Dedifferentiated amniotic fluid mesenchymal stem cell (primary cell): ENCODE measurements at regions not wholly inside any gene's neighbourhood (a gene's known extent, or its start where the extent isn't known, plus 50 kb on each side); places are given as distances from the start of the nearest gene placed in this dataset.
"Not testable (repeated sequence)": the region's sequence is repeated elsewhere in the genome, so short reads cannot be mapped to it uniquely, and the experiment has no call there.

Source experiments
- DNase-seq: peaks from one replicate; pipeline ENCODE4 v3.0.0-alpha.2; 2016; ENCODE audit errors: extremely low spot score

DNA sequence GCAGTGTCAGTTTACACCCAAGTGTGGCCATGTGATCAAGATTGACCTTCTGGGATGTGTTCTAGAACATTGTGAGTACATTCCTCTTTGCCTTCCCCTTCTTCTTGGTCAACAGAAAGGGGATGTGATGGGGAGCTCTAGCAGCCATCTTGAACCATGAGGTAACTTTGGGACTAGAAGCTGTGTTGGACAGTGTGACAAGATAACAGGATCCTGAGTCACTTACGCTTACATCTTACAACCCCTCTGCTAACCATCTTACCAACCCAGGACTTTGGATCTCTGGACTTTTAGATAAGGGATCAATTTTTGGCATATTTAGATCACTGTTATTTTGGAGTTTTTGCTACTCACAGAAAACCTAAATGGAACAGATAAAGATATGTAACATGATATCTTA, 625.6 kb downstream of the BCOR start:
- DNase-seq = no peak

DNA sequence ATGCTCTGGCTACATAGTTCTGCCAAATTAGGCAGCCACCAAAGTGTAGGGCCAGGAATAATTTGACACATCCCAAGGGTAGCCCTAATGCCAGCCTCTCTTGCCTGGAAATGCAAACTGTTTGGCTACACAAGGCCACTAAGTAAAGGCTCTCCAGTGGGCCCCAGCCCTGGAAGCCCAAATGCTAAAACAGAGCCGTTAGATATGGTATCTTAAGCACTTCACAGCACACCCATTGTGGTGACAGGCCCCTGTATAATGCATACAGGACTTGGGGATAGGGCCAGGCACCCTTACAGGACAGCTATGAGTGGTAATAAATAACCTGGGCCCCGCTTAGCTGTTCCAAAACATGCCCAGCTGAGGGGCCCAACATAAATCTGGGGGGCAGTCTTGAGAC, 623.9 kb downstream of the BCOR start:
- DNase-seq = no peak

DNA sequence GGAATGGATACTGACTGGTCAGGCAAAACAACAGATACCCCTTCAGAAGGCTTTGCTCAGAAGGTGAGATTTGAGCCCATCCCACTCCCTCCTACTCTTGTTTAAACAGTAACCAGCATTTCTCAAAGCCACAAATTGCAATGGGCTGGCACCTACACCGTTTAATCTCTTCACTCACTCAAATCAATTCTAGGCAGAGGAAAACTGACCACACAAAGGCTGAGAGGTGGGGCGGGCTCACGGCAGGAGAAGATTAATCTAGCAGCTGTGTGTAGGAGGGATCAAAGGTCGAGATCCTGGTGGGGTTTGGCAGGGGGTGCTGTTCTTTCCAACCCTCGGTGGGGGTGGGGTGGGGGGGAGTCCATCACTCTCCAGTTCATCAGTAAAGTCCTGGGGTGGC, 622.4 kb downstream of the BCOR start:
- DNase-seq = no peak

DNA sequence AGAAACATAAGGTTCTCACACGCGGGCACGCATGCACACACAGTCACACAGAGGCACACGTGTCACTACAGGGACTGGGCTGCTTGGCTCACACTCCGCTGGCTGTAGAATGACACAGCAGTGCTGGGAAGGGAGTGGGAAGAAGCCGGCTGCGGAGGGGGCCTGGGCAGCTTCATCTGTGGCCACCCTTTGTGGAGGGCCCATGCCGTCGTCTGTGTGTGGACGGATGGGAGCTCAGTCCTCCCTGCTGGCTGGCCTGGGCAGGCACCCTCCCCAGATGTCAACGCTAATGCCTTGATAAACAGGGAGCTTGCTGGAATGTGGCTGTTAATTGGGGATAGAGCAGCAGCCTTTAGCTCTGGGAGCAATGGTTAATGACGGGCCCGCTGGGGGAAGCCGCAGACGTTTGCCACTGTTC, 621.1 kb downstream of the BCOR start:
- no peak for DNase-seq

DNA sequence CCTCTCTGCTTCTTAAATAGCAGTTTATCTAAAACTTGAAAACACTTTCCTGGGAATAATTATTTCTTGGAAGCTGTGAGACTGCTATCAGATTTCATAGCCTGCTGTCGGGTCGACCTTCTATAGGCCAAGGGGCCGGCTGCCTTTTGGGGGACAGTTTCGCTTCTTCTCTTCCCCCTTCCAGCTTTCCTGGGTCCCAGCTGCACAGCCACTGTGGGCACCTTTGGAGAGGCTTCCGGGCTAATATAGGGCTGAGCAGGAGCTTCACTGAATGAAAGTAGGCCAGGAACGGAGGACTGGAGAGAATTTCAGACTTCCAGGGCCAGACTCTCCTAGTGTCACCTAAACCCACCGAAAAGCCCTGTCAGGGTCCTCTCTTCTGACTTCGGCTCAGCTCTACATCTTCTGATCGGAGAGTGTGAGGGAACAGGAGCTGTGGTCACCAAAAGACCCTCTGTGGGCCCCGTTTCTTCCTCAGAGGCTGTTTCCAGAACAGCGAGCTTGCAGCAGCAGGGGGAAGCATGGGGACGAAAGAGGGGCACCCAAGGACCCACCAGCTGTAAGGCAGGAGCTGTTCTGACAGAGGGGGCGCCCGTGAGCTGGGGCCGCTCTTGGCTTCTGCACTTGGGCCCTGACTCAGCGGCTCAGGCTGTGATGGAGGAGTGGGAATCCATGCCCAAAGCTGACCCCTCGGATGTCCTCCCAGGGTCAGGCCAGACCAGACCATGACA, 620.6 kb downstream of the BCOR start:
- no peak for DNase-seq

DNA sequence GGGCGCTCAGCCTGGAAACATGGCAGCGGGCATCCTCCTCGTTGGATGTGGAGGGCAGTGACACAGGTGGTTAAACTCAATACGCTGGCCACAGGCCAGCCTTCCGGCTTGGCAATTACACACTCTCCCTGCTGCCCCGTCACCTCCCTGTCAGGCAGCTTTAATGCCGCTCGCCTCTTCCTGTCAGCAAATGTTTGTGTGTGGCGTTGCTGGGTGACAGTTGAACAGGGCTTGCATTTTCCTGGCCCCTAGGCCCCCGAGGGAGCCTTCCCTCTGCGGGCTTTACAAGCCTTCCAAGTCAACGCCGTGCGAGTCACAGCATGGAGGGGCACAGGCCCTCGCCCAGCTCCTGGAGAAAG, 620.0 kb downstream of the BCOR start:
- DNase-seq = no peak

DNA sequence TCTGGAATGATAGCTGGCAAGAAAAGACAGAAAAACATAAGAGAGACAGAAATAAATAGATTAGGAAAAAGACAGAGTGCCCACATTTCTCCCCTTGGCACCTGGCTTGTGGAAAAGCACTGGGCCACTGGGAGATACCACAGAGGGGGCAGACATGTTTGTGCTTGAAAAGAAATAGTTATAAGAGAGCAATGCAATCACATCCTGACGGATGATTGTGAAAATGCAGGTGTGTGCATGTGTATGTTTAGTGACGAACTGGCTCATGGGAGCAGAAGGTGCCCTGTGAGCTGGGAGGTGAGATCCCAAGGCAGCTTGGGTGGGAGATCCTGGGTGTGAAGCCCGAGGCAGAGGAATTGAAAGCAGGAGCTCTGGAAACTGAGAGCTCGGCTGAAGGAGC, 617.9 kb downstream of the BCOR start:
- no peak for DNase-seq

DNA sequence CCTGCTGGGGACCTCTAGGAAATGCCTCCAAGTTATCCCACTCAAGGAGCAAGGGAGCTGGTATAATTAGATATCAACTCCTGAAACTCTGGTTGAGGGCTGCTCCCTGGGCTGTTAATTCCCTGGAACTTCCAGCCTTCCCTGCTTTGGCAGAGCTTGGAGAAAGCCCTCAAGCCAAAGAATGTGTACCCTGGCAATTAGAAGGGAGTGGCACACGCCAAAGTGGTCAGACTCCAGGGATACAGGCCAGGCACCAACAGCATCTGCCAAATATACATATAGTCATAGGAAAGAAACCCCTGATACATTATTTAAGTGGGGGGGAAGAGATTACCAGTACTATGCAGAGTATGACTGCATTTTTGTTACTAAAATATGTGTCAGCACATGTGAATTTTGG, 616.8 kb downstream of the BCOR start:
- no peak for DNase-seq

DNA sequence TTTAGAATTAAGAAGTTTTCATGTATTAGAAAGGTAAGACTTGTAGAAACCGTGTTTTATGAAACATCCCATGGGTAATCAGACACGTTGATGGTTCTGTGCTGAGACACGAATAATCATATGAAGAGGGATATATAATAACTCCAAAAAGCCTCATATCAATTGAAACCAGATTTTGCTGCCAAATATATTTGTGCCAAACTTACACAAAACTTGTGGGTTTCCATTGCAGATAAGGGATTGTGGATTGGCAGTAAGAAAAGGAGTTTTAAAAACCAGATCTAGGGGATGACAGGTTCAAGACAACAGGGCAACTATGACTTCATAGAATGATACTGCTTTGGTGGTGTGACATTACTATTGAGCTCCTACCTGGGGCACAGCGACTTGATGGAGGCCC, 616.1 kb downstream of the BCOR start:
- no peak for DNase-seq

DNA sequence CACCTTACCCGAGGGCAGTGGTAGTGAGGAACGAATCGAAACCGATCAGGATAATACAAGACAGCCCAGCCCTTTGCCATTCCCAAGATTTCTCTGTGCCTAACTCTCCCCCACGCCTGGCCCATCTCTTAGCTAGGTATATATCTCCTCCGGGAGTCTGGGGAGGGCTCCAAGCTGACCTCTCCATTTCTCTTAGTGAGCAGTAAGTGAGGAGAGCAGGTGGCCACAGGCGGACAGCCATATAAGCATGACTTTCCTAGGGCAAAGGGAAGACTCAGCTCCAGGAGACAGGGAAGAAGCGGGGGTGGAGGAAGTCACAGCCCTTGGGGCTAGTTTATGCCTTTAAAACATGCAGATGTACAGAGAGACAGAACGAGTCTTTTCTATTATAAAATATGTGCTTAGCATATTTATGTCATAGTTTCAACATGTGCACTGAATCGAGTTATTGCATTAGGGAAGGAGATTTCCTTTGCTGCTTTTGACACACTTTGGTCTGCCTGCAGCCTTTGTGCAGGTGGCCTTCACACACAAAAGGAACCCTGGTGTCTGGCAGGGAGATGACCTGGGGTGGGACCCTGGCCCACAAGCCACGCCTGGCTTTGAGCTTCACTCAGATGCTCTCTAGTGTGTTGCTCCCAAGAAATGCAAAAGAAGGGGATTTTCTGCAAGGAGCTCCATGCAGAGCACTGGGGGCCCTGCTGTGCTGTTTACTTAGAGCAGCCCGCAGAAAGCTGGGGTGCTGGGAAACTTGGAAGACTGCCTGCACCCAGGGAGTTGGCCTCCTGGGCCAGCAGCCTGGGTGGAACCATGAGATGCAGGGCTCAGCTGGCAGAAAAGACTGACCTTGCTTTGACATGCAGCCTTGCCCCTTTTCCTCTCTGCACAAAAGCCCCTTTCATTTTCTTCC, 613.3 kb downstream of the BCOR start:
- no peak for DNase-seq

DNA sequence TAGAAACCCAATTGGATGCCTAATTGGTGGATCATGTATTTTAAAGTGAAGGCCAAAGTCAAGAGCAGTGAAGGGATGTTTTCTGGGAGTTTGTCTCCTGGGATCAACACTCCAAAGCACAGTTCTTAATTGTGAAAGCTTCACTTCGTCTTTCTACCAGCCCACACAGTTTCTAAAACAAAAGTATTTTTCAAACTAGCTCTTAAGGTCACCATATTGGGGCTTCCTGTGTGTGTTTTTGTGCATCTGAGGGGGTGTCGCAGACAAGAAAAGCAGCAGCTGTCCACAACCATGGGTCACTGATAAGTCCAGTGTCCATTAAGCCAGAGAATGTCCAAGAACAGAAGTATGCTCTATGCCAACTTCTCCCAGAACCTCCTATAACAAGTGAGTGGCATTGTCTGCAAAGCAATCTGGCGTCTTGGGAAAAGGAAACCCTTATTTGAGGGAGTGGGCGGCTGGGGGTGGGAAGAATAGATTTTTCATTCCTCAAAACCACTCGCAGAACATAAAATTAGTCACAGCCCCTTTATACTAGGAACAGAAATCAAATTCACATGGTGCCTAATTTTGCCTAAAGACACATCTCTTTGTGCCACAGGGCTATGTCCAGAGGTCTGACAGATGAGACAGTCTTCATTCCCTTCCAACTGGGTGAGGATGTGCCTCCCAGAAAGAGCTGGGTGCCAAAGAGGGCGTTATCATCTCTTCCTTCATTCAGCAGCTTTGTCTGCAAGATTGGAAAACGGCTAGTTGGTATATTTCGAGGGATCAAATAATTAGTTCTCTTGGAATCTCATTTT, 610.4 kb downstream of the BCOR start:
- DNase-seq = no peak

DNA sequence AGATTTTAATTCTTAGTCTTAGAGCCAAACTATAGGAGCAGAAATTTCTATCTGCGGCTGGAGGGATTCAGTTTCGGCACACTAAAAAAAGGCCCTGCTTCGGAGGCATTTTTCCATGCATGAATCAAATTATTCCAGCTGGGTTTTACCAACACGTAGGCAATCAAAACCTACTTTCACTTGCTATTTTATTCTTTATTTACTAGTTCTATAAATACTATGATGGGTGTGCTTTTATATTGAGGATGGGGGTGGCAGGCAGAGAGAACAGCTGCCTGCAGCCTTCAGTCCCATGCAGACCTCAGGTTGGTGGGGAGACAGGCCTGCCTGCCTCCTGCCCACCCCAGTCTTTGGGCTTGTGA, 609.8 kb downstream of the BCOR start:
- DNase-seq = no peak

DNA sequence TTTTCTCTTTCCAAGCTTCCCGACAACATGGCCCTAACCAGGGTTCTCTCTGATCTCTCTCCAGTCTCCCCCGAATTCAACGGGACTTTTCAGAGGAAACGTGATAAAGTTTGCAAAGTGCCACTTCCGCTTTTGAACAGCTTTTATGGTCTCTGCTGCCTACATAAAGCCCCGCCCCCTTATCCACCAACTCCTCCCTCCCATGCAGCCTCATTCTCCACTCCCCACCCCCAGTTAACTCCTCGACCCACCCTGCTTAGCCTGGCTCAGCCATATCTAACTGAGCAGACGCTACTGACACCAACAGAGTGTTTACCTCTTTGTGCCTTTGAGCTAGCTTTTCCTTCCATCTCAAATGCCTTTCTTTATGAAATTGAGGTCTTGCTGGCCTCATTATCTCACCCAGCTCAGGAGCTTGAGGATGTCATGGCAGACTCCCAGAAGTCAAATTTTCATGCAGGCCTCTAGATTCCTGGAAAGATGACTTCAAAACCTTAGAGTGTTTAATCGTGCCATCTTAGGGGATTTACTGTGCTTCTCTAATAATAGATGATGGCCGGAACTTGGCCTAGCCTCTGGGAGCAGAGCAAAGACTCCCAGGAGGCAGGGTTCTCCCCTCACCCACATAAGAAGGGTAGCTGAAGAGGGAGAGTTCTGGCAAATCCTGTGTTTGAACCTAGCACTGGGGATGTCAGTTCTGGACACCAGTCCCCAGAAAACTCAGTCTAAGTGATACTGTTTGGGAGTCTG, 606.0 kb downstream of the BCOR start:
- no peak for DNase-seq

DNA sequence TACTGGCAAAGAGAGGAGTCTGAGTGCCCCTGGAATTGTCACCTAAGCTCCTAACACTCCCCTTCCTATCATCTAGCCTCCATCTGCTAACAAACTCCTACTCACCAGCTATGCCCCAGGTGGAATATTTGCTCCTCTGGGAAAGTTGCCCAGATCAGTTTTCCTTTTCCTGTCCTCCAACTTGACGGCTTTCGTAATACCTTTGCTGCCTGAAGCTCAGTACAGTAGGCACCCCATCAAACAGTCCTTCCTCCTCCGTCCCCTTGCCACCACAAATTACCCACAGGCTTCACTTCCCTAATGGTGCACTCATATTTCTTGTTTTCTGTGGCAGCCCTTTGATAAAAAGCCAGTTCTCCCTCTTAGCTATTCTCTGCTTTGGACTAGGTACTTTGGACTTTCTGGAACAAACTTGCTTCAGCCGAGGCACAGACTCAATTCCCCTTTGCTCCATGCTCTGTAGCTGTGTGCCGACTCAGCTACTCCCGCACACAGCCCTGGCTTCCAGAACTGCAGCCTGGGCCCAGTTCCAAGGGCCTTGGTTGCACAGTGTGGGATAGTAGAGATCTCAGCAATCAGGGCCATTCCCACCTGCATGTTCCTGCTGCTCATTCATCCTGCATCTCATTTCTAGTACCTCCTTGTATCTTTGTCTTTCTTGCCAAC, 605.1 kb downstream of the BCOR start:
- no peak for DNase-seq

DNA sequence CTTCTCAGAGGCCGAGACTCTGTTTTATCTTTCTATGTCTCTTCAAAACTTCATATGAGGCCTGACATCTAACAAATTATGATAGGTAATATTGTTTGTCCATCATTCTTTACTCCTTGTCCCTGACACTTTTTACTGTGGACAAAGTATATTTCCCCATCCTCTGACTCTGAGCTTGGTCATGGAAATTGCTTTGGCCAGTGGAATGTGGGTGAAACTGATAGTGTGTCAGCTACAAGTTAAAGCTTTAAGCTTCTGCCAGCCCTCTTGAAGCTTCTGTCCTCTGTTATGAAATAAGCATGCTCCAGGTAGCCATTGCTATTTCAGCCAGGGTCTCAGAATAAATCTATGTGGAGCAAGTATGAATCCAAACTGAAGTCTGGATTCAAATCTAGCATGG, 604.6 kb downstream of the BCOR start:
- no peak for DNase-seq

DNA sequence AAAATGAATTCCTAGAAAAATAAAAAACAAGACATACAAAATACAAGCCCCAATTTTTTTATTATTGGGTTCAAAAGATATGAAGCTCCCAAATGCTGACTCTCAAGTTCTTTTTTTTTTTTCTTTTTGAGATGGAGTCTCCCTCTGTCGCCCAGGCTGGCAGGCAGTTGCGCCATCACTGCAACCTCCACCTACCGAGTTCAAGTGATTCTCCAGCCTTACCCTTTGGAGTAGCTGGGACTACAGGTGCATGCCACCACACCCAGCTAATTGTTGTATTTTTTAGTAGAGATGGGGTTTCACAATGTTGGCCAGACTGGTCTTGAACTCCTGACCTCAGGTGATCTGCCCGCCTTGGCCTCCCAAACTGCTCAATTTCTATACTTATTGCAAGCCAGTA, 600.6 kb downstream of the BCOR start:
- DNase-seq = not testable (repeated sequence)

DNA sequence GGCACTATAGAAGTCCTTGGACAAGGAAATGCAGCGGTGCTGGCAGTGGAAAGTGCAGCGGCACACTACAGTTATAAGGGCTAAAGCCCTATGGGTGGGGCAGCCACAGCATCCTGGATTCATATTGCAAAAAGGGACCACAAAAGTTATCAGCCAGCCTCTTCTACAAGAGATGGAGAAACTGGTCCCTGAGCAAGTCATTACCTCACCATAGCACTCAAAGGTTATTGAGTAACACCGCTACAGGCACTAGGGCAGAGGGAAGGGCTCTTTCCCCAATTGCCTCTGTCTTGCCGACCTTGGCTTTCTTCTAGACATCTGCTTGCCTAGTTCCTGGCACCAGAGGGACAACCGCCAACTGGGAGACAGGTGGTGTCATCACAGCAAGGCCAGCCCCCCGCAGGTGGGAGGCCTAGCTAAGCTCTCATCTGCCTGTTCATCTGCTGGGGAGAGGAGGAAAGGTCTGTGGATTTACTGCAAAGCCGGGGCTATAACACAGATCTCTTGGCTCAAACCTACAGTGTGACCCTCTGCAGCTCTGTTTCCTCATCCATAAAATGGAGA, 600.0 kb downstream of the BCOR start:
- DNase-seq = no peak

DNA sequence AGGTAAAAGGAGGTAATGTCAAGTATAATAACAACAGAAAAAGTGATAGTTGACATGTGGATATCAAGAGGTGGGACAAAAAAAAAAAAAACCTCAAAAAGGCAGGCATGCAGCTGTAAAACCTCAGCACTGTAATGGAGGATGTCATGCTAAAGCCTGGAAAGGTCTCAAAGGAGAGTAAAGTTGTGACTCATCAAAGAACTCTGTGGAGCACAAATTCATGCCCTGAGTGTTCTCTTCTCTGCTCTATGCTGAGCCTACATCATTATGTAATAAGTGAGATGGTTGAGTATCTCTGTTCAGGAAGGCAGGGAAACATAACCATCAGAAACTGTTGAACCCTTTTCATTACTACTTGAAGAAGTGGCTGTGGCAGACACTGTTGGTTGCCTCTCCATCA, 597.8 kb downstream of the BCOR start:
- DNase-seq = no peak

DNA sequence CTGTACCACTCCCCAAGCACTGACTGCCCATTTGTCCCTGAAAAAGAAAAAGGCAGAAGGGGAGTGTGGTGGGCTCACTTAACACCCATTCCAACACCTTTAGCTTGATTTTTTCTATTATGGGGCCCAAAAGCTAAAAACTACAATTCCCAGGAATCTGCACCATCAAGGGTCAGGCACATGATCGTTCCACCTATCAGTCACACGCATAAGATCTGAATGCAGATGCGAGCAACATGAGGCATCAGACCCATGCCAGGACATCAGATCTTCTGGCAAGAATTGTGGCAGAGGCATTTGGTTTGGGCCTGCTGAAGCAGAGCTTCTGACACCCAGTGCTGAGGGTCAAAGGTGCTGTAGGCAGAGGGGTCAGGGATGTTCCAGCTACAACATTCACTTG, 595.9 kb downstream of the BCOR start:
- no peak for DNase-seq

DNA sequence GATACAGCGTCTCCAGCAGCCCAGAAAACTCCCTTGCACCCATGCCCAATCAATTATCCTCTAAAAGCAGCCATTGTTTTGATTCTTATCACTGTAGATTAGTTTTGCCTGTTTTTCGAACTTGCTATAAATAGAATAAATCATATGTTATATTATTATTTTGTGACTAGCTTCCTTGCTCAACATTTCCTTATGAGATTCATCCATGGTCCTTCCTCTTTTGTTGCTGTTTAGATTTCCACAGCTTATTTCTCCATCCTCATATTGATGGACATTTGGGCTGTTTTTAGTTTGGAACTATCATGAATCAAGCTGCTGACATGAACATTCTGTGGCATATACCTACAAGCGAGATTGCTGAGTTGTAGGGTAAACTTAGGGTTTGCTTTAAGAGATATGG, 595.3 kb downstream of the BCOR start:
- DNase-seq = no peak

DNA sequence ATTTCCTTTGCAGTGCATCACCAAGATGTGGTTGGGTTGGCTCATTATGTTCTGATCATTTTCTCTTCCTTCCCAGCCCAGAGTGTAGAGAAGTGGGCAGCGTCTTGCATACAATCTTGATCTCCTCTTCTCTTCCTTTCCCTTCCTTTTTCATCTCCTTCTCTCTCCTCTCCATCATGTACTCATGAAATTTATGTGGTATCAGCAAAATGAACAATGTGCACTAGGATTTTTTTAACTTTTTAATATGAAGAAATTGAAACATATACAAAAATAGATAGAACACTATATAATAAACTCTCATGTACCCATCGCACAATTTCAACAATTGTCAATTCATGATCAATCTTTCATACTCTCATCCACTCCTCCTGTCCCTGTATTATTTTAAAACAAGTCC, 593.5 kb downstream of the BCOR start:
- no peak for DNase-seq
